ENCODE measurements at regions not wholly inside any gene's neighbourhood (a gene's known extent, or its start where the extent isn't known, plus 50 kb on each side); places are given as distances from the start of the nearest gene placed in this dataset.

- TF ChIP-seq CTCF (IDR thresholded peaks at IDR 0.05; ENCODE audit: insufficient read depth, low read depth, low read length): no peak
- no peak for TF ChIP-seq EZH2 (IDR thresholded peaks at IDR 0.05; ENCODE audit: insufficient read depth, low read length)
Measured at GRCh38 chr13:23959231-23959862, 62.0 kb upstream of the C1QTNF9B start.

Data from astrocyte (in vitro differentiated cells and primary cell).